Posterior vena cava (tissue), 2 donors: ENCODE measurements at regions not wholly inside any gene's neighbourhood (a gene's known extent, or its start where the extent isn't known, plus 50 kb on each side); places are given as distances from the start of the nearest gene placed in this dataset.
"Not testable (repeated sequence)": the region's sequence is repeated elsewhere in the genome, so short reads cannot be mapped to it uniquely, and the experiment has no call there.

Experiments used
- DNase-seq: peaks from one replicate; pipeline ENCODE4 v3.0.0-alpha.2; 2020; ENCODE audit warnings: low spot score
- intact Hi-C, 2 donors: fragments of 100-400 bp; cut with DNase I; formaldehyde crosslinking; loops; one replicate each; pipeline versions ENCODE4 v1.14.1 to v1.14.2; 2022 to 2023
- donor health status: DM: yes; HTN: yes; CAD: no.
- donor health status: DM: yes; HTN: yes; CAD: no.

DNA sequence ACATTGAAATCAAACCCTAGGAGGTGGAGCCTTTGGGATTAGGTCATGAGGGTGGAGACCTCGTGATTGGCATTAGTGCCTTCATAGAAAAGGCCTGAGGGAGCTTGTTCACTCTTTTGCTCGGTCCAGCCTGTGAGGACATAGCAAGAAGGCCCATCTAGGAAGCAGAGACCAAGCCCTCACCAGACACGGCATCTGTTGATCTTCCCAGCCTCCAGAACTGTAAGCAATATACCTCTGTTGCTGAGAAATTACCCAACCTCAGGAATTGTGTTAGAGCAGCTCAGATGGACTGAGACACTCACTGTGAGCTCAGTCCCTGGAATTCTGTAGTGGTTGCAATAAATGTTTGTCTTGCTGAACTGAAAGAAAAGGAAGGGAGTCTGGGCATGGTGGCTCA lies 116.2 kb upstream of the MAP1LC3B2 start:
- DNase-seq, result no peak
- intact Hi-C loops, result no loop called here

DNA sequence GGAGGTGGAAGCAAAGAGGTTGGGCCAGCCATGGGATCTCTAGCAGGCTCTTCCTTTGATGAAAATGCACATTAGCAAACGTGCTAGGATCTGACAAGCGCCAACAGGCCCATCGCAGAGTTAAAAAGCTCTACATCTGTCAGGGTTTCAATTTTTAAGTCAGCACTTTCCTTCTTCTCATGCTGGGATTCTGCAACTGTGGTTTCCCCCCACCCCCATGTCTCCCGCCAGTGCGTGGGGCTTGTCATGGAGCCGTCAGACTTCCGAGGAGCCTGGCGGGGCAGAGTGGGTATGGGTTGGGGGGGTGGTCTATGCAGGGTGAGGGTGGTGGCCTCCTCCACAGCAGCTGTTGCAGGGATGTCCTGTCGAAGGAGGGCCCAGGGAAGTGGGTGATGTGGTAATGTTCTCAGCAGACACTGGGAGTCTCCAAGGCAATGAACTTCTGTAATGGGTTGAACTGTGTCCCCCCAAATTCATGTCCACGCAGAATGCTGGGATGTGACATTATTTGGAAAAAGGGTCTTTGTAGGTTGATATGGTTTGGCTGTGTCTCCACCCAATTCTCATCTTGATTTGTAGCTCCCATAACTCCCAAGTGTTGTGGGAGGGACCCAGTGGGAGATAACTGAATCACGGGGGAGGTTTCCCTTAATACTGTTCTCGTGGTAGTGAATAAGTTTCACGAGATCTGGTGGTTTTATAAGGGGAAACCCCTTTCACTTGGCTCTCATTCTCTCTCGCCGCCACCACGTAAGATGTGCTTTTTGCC lies 115.2 kb upstream of the MAP1LC3B2 start:
- intact Hi-C loops, result loop anchor here in 1 of 2 donors (1.0 kb wide), 1 partner anchor 48 kb away; no protein-coding TSS in a partner anchor
- no peak for DNase-seq

DNA sequence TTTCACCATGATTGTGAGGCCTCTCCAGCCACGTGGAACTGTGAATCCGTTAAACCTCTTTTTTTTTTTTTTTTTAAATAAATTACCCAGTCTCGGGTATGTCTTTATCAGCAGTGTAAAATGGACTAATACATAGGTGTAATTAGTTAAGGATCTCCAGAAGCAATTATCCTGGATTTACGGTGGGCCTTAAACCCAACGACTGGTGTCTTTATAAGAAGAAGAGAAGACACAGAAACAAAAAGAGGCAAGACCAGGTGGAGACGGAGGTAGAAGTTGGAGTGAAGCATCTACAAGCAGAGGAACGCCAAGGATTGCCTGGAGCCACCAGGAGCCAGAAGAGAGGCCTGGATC lies 114.6 kb upstream of the MAP1LC3B2 start:
- intact Hi-C loops, result loop anchor here in 1 of 2 donors (1.0 kb wide), 1 partner anchor 48 kb away; no protein-coding TSS in a partner anchor
- no peak for DNase-seq

DNA sequence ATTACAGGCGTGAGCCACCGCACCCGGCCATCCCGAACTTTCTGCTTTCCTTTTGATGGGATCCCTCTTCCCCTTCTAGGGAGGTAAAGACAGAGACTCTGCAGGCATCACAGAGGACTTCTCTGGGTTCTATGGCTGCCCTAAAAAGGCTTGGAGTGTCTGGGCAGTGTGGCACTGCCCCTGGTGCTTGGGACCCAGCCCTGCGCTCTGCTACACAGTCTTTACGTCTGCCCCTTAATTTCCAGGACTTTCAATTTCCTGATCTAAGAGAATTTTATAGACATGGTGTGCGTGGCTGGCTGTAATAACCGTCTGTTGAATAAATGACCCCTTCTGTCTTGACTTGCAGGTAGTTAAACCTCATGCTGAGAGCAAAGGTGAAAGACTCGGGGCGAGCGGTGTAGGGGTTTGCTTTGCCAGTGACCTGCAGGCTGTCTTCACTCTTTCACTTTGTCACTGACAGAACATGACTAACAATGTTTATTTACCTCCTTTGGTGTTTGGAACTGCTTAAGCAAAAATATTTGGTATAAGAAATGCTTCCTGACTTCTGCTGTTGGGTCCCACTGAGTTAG lies 110.9 kb upstream of the MAP1LC3B2 start:
- DNase-seq, result no peak
- intact Hi-C loops, result no loop called here

DNA sequence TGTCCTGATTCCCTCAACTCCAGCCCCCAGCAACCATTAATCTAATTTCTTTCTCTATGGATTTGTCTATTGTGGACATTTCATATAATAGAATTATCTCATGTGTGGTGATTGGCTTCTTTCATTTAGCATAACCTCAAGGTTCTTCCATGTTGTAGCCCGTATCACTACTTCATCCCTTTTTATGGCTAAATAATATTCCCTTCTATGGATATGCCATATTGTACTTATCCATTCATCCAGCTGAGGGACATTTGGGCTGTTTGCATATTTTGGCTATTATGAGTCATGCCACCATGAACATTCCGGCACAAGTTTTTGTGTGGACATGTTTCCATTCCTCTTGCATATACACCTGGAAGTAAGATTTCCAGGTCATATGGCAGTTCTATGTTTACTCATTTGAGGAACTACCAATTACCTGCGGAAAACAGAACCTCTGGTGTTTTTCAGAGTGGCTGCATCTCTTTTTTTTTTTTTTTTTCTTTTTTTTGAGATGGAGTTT lies 108.7 kb upstream of the MAP1LC3B2 start:
- no peak for DNase-seq
- intact Hi-C loops, result loop anchor here in 1 of 2 donors (10.0 kb wide), 1 partner anchor 144 kb away; no protein-coding TSS in a partner anchor

DNA sequence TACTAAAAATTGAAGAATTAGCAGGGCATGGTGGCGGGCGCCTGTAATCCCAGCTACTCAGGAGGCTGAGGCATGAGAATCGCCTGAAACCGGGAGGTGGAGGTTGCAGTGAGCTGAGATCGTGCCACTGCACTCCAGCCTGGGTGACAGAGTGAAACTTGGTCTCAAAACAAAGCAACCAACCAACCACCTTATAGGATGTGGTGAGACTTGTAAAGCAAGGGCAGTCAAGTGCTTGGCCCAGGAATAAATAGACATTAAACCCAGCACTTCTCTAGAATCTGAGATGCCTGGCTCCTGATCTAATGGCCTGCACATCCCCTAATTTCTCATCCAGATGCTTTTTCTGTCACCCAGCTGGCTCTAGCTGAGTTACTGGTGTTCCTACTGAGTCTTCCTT lies 106.2 kb upstream of the MAP1LC3B2 start:
- intact Hi-C loops, result loop anchor here in 1 of 2 donors (10.0 kb wide), 1 partner anchor 142 kb away; no protein-coding TSS in a partner anchor
- DNase-seq, result not testable (repeated sequence)

DNA sequence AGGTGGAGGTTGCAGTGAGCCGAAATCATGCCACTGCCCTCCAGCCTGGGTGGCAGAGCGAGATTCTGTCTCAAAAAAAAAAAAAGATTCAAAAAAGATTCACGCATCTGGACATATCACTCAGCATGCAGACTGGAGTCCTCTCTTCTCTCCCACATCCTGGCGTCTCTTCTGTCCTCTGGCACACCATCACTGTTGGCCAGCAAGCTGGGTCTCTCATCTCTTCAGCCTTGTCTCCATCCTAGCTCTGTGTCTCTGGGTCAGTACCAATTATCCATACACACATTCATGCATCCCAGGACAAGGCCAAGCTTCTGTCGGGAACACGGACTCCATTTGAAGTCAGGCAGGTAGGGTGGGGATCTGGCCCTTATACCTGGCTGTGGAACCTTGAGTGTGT lies 105.5 kb upstream of the MAP1LC3B2 start:
- no peak for DNase-seq
- intact Hi-C loops, result loop anchor here in 1 of 2 donors (10.0 kb wide), 1 partner anchor 141 kb away; no protein-coding TSS in a partner anchor

DNA sequence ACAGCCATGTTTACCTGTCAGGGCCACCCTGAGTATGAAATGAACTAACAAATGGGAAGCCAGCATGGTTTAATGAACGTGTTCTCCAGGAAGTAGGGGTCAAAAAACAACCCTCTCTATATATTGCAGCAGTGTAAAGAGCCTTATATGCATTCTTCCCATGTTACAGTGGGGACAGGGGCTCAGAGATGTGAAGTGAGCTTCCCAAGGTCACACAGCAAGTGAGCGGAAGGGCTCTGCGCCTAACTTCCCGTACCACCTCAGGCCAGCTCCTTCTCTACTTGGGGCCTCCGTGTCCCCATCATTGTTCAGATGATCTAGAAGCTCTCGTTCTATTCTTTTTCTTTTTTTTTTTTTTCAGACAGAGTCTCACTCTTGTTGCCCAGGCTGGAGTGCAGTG lies 105.1 kb upstream of the MAP1LC3B2 start:
- intact Hi-C loops, result loop anchor here in 1 of 2 donors (10.0 kb wide), 1 partner anchor 141 kb away; no protein-coding TSS in a partner anchor
- DNase-seq, result peak; percentile 9

DNA sequence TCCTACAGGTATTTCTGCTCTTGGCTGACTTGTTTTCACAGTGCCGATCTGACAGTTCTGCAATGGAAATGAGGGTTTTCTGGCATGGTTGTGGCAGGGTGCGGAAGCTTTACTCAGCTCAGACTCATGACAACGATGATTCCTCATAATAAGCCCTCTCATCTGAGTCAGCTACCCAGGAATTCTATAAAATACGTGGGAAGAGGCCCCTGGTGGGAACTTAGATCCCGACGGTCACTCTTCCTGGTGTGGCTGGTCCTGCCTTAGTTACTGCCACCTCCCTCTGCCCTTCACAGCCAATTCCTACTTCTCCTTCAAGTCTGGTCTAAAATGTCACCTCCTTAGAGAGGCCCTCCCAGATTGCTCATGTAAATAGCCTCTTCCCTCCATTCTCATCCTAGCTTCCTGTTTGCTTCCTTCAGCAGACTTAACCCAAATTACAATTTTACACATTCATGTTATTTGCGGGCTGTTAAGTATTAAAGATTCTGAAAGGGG lies 104.2 kb upstream of the MAP1LC3B2 start:
- peak; percentile 65 for DNase-seq
- intact Hi-C loops, result loop anchor here in 1 of 2 donors (10.0 kb wide), 1 partner anchor 140 kb away; no protein-coding TSS in a partner anchor

DNA sequence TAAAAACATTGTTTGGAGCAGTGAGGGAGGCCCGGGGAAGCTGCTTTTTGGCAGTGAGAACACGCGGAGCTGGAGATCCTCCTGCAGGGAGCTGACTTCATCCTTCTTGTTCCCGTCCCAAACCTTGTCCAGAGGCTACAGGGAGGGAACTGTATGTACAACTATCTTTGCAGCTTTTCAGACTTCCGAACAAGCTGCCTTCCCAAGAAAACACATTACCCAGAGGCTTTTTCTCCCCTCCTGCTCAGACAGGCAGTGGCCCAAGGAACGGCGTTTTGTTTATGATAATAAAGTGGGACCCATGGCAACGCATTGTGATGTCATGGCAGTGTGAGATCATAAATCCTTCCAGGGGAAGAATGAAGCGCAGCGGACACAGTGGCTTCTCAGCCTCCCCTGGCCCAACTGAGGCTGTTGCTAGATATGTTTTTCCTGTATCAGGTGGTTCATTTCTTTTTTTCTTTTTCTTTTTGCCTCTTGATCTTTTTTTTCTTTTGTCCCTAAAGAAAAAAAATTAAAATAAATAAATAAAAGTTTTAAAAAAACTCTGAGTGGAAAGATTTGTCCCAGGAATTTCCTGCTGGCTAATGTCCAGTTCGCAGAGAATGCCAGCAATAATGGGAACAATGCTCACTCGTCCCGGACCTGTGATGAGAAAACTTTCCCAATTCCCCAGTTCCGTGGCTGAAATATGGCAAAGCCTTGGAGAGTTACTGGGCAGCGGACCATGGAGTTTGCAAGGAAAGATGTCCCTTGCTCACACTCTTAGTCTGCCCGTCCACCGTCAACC lies 103.4 kb upstream of the MAP1LC3B2 start:
- intact Hi-C loops, result loop anchor here in 1 of 2 donors (10.0 kb wide), 1 partner anchor 139 kb away; no protein-coding TSS in a partner anchor
- peak; percentile 94 for DNase-seq

DNA sequence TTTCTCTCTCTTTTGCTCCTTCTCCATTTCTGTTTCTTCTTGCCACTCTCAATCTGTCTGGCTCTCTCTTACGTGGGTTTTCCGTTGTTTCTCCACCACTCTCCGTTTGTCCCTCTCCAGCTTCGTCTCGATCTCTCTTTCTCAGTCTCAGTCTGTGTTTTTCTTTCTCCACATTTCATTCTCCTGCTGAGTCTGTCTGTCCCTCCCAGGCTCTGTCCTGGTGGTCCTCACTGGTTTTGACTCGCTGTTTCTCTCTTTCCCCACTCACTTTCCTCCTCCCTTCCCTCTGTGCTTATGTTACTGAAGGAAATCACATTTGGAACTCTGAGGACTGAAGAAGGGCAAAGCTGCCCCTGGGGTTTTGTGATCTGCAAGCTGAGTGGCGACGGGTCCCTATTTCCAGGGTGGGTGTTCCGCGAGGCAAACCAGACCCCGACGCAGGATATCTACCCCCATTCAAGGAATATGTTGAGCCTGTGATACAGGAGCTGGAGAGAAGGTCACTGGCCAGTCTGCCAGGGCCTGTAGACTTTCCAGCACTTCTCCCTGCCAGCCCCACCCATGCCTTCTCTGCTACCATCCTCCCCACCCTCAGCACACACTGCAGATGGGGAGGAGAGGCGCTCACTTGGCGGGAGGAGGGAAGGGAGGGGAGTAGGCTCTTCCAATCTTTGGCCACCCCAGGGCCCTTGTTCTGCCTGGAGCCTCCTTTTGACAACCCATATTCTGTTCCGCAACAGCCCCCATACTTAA lies 102.7 kb upstream of the MAP1LC3B2 start:
- peak; percentile 86 for DNase-seq
- intact Hi-C loops, result loop anchor here in 1 of 2 donors (10.0 kb wide), 1 partner anchor 138 kb away; no protein-coding TSS in a partner anchor

DNA sequence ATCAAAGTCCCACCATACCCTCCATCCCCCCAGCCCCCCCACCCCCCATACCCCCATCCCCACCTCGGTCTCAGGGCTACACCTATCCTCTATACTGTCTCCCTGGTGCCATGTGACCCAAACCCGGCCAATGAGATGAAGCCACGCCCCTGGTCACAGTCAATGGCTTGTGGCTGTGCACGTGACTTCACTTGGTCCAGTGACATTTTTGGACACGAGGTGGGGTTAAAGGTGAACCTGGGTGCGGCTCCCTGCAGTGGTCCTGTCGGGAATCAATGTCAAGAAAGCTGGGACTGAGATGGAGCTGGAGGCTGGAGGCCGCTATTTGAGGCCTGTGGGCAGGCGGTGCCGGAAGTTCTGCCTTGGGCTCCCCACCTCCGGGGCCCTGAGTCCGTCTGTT lies 100.7 kb upstream of the MAP1LC3B2 start:
- no peak for DNase-seq

DNA sequence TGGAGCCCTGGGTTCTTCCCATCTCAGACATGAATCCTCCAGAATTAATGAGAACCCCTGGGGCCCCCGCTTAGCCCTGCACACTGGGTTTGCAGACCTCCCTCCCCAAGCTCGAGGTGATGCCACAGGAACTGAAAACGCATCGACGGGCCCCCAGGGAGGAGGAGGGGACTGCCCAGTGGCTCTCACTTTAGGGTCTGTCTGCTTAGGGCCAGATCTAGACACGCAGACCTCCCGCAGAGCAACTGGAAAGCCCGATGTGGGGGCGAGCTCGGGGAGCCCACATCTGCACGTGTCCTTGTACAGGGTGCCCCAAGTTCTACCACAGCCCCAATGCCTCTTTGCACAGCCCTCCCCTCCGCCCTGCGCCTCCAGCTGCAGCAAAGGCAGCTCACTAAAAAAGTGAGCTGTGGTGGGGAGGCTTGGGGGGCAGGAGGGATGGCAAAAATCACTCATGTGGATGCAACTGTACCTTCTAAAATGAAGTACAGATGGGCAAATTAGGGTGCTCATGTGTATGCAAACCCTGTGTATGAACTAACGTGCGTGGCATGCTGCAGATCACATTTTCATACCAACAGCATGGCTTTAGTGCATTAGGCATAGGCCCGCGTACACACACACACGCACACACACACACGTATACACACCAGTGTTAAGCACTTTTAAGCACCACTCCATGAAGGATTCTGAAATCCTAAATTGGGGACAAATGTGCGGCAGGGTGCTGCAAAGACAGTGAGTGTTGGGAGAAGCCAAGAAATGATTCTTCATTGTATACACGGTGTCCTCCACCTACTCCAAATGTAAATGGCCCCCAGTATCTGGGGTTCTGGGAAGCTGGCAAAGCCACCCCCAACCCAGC lies 99.9 kb upstream of the MAP1LC3B2 start:
- intact Hi-C loops, result loop anchor here in 1 of 2 donors (10.0 kb wide), 1 partner anchor 136 kb away; no protein-coding TSS in a partner anchor
- DNase-seq, result peak; percentile 78

More for the DNA sequence above, 100.7 kb upstream of the MAP1LC3B2 start:
- intact Hi-C loops, result loop anchor here in 1 of 2 donors (10.0 kb wide), 1 partner anchor 136 kb away; no protein-coding TSS in a partner anchor

DNA sequence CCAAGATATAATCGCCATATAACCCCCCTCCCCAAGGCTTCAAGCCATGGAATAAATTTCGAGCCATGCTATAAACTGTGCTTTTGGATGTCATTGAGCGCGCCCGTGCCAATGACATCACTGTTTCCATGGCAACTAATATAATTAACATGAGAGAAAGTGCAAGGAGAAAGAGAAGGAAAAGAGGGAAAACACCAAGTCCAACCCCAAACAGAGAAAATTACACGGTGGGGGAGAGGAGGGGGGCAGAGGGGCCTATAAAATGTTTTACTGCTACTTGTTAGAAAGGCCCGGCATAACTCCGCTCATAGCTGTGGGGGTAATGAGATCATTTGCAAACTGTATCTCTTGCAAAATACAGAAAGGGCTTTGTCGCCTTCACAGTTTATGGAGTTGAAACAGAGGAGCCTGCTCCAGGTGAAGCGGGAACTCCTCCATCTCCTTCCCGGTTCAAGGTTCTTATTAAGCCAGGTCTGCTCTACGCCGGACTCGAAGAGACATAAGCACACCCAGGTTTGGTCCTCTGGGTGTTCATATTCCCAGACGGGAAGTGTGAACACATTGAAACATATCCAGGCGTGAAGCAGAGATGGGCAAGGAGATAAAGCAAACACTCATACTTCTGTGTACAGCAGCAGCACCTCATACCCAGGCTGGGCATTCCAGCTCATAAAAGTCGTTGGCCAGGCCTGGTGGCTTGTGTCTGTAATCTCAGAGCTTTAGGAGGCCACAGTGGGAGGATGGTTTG lies 99.1 kb upstream of the MAP1LC3B2 start:
- intact Hi-C loops, result loop anchor here in 1 of 2 donors (10.0 kb wide), 1 partner anchor 135 kb away; no protein-coding TSS in a partner anchor
- DNase-seq, result peak; percentile 65

DNA sequence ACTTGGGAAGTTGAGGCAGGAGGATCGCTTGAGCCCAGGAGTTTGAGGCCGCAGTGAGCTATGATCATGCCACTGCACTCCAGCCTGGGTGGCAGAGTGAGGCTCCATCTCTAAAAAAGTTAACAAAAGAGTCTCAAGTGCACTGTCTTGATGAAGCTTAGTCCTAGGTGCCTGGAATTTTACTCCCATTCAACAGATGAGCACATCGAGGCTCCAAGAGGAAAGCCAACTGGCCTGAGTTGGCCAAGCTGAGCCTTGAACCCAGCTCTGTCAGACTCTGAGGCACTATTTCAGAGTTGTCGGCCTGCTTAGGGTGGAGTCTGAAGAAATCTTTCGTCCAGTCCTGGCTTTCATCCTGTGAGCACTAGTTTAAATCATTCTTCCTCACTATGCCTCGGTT lies 98.1 kb upstream of the MAP1LC3B2 start:
- DNase-seq, result peak; percentile 1
- intact Hi-C loops, result no loop called here

DNA sequence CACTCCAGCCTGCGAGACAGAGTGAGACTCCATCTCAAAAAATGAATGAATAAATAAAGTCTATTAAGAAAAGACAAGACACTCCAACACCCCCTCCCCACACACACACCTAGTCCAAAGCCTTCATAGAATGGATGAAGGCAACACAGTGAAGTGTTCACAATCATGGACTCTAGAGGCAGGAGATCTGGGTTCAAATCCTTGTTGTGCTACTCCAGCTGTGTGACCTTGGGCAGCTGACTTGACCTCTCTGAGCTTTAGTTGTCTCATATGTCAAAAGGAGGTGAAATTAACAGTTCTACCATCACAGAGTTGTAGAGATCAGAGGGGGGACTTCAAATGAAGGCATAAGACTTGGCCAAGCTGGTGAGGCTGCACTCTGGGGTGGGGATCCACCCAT lies 95.8 kb upstream of the MAP1LC3B2 start:
- no peak for DNase-seq

DNA sequence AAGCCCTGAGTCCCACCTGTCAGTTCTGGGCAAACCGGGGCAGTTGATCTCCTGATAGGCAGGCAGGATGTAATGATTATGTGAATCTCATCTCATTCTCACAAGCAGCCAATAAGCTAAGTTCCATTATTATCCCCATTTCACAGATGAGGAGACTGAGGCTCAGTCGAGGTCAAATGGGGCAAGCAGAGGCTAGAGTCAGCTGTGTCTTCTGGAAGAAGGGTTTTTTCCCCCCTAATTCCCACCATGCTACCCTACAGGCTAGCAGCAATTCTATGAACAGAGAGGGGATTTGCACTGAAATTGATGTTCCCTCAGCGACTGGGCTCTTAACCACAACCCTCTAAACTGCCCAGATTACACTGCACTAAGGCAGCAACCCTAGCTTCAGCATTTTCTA lies 93.8 kb upstream of the MAP1LC3B2 start:
- intact Hi-C loops, result no loop called here
- no peak for DNase-seq

More for the DNA sequence above, 95.8 kb upstream of the MAP1LC3B2 start:
- intact Hi-C loops, result no loop called here
